Fibroblast of villous mesenchyme (primary cell): ENCODE measurements at regions not wholly inside any gene's neighbourhood (a gene's known extent, or its start where the extent isn't known, plus 50 kb on each side); places are given as distances from the start of the nearest gene placed in this dataset.

Experiments used
- DNase-seq: peaks from one replicate; pipeline ENCODE4 v3.0.0-alpha.2; 2010; ENCODE audit warnings: low read depth
- H3K4me3 ChIP-seq: 2 replicates; pipeline ENCODE4 v1.5.1; 2011; ENCODE audit warnings: low read depth, mild to moderate bottlenecking, low read length
- TF ChIP-seq, protein P1 (sequence below): IDR thresholded peaks from 2 replicates; pipeline ENCODE4 v1.5.1; 2012; ENCODE audit warnings: low read depth, mild to moderate bottlenecking, low read length; ENCODE audit not compliant: insufficient read depth

DNA sequence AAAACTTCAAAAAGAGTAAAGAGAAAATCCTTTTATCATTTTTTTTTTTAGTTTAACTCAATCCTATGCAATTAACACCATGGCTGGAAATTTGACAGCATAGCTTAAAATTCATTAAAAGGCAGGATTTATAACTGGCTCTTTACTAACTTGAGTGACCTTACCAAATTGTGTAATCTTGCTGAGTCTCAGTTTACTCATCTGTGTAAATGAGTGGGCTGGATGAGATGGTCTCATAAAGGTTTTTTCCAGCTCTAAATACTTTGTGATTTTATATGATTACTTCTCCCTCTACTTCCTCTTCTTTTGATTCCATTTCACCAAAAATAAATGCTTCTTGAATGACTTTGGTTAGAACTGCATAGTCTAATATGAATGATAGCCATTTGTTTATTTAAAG lies 234.9 kb upstream of the SATB1 start:
- TF ChIP-seq, protein P1, sequence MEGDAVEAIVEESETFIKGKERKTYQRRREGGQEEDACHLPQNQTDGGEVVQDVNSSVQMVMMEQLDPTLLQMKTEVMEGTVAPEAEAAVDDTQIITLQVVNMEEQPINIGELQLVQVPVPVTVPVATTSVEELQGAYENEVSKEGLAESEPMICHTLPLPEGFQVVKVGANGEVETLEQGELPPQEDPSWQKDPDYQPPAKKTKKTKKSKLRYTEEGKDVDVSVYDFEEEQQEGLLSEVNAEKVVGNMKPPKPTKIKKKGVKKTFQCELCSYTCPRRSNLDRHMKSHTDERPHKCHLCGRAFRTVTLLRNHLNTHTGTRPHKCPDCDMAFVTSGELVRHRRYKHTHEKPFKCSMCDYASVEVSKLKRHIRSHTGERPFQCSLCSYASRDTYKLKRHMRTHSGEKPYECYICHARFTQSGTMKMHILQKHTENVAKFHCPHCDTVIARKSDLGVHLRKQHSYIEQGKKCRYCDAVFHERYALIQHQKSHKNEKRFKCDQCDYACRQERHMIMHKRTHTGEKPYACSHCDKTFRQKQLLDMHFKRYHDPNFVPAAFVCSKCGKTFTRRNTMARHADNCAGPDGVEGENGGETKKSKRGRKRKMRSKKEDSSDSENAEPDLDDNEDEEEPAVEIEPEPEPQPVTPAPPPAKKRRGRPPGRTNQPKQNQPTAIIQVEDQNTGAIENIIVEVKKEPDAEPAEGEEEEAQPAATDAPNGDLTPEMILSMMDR = no peak
- no peak for DNase-seq
- no peak overlapping the region for H3K4me3 ChIP-seq

DNA sequence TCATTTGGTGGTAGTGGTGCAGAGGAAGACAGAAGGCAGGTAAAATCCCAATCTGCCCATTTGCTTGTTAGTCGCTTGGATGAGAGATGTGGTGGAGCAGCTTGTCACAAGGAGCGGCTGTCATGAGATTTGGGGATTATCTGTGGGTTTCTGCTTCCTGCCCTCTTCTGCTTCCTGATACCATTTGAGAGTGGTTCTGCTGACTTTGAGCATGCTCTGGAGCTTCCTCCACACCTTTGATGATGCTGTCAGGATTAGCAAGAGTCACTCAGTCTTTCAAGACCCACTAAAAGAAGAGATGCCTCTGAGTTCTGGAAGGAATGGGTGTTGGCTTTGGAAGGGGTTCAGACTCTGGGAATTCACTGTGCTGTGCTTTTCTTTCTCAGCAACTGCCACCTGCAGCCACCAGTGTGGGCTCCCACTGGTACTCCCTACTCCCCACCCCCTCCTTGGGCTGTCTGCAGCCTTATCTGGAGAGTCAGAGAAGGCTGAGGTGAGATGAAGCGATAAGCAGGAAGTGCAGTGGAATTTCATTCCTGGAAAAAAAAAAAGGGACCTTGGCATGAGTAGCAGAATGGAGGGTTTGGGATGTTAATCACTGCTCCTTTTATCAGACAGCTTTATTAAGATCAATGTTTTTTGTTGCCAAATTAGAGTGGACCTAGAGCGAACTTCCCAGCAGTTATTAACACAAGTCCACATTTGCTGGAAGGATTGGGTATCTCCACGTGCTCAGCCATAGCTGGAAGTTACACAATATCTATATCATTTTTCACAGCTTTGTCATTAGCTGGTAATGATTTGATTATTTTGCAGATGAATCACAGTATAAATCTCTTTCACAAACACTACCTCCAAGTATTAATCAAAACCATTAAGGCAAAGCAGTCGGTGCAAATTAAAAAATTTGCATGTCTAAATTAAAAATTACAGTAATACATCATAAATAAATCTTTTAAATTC lies 233.0 kb upstream of the SATB1 start:
- TF ChIP-seq, protein P1 = no peak
- no peak overlapping the region for H3K4me3 ChIP-seq
- no peak for DNase-seq

DNA sequence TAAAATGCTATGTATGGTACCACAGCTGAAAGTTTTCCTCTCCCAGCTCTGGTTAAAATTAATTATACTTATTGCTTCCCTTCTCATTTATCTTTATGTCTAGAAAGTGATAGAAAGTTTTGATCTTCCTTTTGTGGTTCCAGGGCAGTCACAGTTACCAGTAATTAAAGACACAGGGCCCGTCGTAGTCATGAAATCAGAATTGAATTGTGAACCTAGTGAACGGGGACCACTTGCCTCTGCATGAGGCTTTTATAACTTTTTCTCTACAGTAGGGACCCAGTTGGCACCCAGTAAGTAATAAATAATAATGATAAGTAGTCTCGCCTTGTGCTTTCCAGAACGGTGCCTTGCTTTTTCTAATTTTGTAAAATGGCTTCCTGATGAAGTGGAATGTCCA lies 231.7 kb upstream of the SATB1 start:
- no peak overlapping the region for H3K4me3 ChIP-seq
- TF ChIP-seq, protein P1 = no peak
- no peak for DNase-seq

DNA sequence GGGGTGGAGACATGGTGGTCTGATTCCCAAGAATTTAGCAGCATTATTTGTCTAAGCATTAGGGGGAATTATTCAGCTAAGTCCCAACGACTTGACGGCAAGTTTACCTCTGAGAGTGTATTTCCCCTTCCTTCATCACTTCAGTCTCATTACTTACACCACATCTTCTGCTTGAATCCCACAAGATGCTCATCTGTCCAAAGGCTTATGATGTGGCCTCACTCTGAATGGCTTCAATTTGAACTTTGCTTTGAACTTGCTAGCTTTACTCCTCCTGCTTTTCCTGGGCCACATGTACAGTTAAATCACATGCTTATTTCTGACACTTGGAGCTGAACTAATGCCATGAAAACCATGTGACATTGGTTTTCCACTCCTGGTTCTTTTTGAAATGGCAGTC lies 231.3 kb upstream of the SATB1 start:
- TF ChIP-seq, protein P1 = no peak
- H3K4me3 ChIP-seq = no peak overlapping the region
- DNase-seq = no peak

DNA sequence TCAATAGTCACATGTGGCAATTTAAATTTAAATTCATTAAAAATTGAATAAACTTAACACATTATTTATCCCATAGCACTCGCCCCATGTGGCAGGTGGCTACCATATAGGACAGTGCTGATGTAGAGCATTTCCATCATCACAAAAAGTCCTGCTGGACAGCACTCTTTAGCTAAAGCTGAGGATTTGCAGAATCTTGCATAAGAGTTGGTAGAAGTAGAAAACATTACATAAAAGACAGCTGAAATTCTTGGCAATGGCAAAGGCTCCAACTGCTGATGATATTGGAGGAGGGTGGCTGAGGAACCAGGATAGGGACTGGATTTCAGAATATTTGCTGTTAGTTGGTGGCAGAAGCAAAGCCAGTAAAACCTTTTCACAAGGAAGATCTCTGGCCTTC lies 230.7 kb upstream of the SATB1 start:
- DNase-seq = no peak
- TF ChIP-seq, protein P1 = no peak
- no peak overlapping the region for H3K4me3 ChIP-seq

DNA sequence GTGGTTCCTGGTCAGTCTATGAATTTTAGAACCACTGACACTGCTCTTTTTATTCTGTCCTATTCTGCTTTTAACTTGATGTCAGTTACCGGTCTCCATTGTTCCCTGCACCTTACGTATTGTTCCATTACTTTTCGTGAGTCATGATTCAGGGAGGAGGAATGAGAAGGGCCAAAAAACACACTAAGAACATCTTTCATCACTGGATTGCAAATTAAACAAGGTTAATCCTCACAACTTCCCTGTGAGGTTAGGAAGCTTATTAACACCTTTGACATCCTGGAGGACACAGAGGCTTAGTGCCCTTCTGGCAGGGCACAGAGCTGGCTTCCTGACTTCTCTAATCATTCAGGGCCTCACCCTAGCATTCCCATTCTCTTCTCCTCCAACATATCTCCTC lies 227.6 kb upstream of the SATB1 start:
- TF ChIP-seq, protein P1 = no peak
- H3K4me3 ChIP-seq = no peak overlapping the region
- no peak for DNase-seq

DNA sequence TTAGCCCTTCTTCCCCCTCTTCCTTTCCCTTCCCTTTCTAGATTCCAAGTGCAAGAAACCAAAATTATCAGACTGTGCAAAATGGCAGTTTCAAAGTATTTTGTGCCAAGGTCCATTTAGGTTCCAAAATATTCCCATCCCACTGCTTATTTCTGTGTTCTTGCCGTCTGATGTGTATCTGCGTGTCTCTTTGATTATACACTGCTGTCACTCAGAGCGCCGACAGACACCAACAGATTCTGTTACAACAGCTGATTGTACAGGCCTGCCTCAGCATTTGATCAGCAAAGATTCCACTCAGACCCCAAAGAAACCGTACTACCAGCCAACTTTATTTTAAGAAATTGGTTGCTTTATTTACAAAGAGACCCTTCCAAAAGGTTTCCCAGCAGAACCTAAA lies 225.6 kb upstream of the SATB1 start:
- no peak overlapping the region for H3K4me3 ChIP-seq
- TF ChIP-seq, protein P1 = no peak
- DNase-seq = no peak
